MM.1S (cell line): ENCODE measurements at regions not wholly inside any gene's neighbourhood (a gene's known extent, or its start where the extent isn't known, plus 50 kb on each side); places are given as distances from the start of the nearest gene placed in this dataset.

Experiments used
- EZH2 ChIP-seq: fragments of 300-600 bp; sonication (generic); optimal IDR thresholded peaks from 2 replicates; pipeline ENCODE3; 2017; ENCODE audit warnings: low read depth, mild to moderate bottlenecking, antibody characterized with exemption, low read length, mixed read lengths
- EZH2phosphoT487 ChIP-seq: fragments of 300-600 bp; sonication (generic); IDR thresholded peaks from 2 replicates; pipeline ENCODE4 v1.6.1; 2018; ENCODE audit warnings: antibody characterized with exemption, low read length
- TF ChIP-seq, protein P1 (sequence below): fragments of 300-600 bp; sonication (generic); IDR thresholded peaks from 2 replicates; pipeline ENCODE4 v1.5.1; 2016; ENCODE audit warnings: antibody characterized with exemption, low read length, mixed read lengths

DNA sequence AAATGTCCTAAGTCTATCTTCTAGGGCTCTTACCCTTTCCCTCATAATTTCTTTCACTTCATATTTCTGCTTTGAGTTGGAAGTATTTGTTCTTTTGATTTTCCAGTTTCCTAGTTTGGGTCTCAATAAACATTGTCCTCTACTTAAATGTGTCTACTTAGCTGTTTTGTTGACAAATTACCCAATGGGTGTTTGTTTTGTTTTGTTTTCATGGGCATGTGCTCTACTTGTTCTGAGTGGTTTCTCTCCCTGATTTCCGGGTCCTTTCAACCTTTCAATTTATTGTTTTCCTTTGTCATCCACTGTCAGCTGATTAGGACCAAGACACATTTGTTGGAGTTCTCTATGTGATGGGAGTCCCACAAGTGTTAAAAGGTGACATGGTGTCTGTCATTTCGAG, 1181.4 kb downstream of the RPA4 start:
- TF ChIP-seq, protein P1, sequence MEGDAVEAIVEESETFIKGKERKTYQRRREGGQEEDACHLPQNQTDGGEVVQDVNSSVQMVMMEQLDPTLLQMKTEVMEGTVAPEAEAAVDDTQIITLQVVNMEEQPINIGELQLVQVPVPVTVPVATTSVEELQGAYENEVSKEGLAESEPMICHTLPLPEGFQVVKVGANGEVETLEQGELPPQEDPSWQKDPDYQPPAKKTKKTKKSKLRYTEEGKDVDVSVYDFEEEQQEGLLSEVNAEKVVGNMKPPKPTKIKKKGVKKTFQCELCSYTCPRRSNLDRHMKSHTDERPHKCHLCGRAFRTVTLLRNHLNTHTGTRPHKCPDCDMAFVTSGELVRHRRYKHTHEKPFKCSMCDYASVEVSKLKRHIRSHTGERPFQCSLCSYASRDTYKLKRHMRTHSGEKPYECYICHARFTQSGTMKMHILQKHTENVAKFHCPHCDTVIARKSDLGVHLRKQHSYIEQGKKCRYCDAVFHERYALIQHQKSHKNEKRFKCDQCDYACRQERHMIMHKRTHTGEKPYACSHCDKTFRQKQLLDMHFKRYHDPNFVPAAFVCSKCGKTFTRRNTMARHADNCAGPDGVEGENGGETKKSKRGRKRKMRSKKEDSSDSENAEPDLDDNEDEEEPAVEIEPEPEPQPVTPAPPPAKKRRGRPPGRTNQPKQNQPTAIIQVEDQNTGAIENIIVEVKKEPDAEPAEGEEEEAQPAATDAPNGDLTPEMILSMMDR = no peak
- TF ChIP-seq EZH2 (no peak), EZH2phosphoT487 (no peak)
